Cardiac muscle cell (in vitro differentiated cells and primary cell): ENCODE measurements at regions not wholly inside any gene's neighbourhood (a gene's known extent, or its start where the extent isn't known, plus 50 kb on each side); places are given as distances from the start of the nearest gene placed in this dataset.

ENCODE experiments used
- DNase-seq, 2 donors: peaks; one replicate each; pipeline versions ENCODE4 v3.0.0 to v3.0.0-alpha.2; 2010 to 2017; ENCODE audit warnings: low read depth in 1 of 2, low spot score in 1 of 2
- H3K27ac ChIP-seq: fragments of 200-600 bp; sonication (generic); 2 replicates; pipeline ENCODE4 v1.5.1; 2016
- H3K27me3 ChIP-seq: fragments of 200-600 bp; sonication (generic); 2 replicates; pipeline ENCODE4 v1.6.0; 2016; ENCODE audit warnings: control low read depth
- H3K36me3 ChIP-seq: fragments of 200-600 bp; sonication (generic); 2 replicates; pipeline ENCODE4 v1.5.1; 2016; ENCODE audit warnings: control low read depth
- H3K4me1 ChIP-seq: fragments of 200-600 bp; sonication (generic); 2 replicates; pipeline ENCODE4 v1.8.1; 2017; ENCODE audit warnings: low read depth, mild to moderate bottlenecking, mixed run types
- H3K4me3 ChIP-seq: fragments of 200-600 bp; sonication (generic); 2 replicates; pipeline ENCODE4 v1.5.1; 2016; ENCODE audit warnings: mild to moderate bottlenecking
- H3K9me3 ChIP-seq: fragments of 200-600 bp; sonication (generic); 2 replicates; pipeline ENCODE4 v1.5.1; 2017; ENCODE audit warnings: low read depth, mild to moderate bottlenecking, control low read depth
- TF ChIP-seq, protein P1 (sequence below): IDR thresholded peaks from 2 replicates; pipeline ENCODE4 v1.5.1; 2012; ENCODE audit warnings: low read depth, mild to moderate bottlenecking, low read length

DNA sequence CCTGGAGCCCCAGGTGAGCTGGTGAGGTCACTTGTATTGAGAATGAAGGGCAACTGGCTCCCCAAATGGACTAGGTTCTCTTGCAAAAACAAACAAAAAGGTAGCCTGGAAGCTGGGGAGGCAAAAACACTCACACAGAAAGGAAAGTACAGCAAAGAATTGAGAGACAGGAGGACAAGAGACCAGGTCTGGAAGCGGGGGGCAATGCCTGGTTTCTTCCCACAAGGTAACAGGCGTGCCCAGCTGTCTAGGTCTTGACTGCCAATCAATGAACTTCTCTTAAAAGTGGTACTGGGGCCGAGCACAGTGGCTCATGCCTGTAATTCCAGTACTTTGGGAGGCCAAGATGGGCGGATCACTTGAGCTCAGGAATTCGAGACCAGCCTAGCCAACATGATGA, 356.4 kb upstream of the TSHZ3 start:
- H3K36me3 ChIP-seq = no peaks in the 10 kb centered on the region
- TF ChIP-seq, protein P1, sequence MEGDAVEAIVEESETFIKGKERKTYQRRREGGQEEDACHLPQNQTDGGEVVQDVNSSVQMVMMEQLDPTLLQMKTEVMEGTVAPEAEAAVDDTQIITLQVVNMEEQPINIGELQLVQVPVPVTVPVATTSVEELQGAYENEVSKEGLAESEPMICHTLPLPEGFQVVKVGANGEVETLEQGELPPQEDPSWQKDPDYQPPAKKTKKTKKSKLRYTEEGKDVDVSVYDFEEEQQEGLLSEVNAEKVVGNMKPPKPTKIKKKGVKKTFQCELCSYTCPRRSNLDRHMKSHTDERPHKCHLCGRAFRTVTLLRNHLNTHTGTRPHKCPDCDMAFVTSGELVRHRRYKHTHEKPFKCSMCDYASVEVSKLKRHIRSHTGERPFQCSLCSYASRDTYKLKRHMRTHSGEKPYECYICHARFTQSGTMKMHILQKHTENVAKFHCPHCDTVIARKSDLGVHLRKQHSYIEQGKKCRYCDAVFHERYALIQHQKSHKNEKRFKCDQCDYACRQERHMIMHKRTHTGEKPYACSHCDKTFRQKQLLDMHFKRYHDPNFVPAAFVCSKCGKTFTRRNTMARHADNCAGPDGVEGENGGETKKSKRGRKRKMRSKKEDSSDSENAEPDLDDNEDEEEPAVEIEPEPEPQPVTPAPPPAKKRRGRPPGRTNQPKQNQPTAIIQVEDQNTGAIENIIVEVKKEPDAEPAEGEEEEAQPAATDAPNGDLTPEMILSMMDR = no peak
- no peaks in the 10 kb centered on the region for H3K27me3 ChIP-seq
- no peak overlapping the region for H3K27ac ChIP-seq
- no peak for DNase-seq
- no peaks in the 10 kb centered on the region for H3K9me3 ChIP-seq
- no peaks in the 10 kb centered on the region for H3K4me1 ChIP-seq
- H3K4me3 ChIP-seq = no peak overlapping the region

DNA sequence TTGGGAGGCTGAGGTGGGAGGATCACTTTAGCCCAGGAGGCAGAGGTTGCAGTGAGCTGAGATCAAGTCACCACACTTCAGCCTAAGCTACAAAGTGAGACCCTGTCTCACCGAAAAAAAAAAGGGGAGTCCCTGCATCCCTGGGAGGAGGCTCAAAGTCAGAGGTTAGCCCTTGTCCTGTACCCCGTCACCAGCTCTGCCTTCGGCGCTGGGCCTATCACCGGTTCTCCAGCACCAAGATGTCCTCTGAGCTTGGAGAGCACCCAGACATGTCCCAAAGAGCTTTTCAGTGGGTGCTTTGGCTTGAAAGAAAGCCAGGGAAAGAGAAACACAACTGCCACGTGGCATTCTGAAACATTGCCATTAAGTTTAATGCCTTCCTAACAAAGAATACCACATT, 356.9 kb upstream of the TSHZ3 start:
- H3K27ac ChIP-seq = no peak overlapping the region
- DNase-seq = no peak
- TF ChIP-seq, protein P1 = no peak
- H3K4me3 ChIP-seq = no peak overlapping the region
- H3K27me3 ChIP-seq = no peaks in the 10 kb centered on the region
- no peaks in the 10 kb centered on the region for H3K4me1 ChIP-seq
- no peaks in the 10 kb centered on the region for H3K9me3 ChIP-seq
- no peaks in the 10 kb centered on the region for H3K36me3 ChIP-seq

DNA sequence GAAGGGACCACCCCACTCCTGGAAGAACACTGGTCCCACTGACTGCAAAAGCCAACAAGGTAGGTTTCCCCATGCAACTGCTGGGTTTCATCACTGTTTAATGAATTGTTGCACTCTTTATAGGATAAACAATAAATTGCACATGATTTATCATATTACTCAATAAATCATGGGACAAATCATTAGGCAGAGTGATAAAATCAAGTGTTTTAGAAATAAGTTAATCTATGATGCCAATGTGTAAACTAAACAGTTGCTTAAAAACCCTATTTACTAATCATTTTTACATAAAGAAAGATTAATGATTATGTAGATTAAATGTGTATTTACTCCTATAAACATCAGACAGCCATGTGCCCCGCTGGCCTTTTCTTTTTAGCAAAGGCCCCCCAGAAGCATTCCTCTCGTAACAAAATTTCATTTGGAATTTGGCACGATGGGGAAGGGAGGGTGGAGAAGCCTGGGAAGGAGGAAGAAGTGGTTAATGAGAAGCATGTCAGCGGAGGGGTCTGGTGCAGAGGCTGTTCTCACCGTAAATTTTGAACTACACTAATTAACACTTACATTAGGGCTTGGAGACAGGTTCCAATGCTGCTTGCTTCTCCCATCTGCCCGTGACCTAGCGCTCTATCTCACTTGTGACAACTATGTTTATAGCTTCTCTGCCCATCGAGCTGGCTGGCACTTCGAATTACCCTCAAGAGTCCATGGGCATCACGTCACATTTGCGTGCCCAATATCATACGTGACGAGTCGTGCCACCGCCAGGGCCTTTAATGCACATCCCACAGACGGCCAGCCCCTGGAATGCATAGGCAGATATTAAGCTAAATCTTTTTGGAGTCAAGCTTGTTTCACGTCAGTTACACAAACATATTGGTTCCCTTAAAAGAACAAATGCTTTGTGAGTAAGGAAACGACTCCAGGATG, 357.7 kb upstream of the TSHZ3 start:
- Histone ChIP-seq H3K4me1 (no peaks in the 10 kb centered on the region), H3K9me3 (no peaks in the 10 kb centered on the region), H3K27me3 (no peaks in the 10 kb centered on the region), H3K27ac (no peak overlapping the region), H3K4me3 (no peak overlapping the region), H3K36me3 (no peaks in the 10 kb centered on the region)
- TF ChIP-seq, protein P1 = no peak
- DNase-seq = no peak

DNA sequence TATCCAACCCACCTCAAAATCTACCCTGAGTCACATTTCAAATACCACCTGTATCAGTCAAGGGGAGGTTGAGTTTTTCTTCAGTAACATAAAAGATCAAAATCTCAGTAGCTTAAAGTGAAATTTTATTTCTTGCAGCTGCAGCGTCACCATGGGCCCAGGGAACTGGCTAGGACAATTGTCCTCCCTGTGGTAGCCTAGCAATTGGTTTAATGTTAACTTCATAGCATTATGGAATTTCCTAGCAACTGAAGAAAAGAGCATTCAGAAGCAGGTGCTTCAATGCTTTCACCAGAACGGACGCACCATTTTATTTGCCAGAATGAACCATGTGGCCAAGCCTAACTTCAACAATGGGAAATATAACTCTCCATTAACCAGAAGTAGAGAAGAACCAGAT, 359.3 kb upstream of the TSHZ3 start:
- Histone ChIP-seq H3K27me3 (no peaks in the 10 kb centered on the region), H3K4me3 (no peak overlapping the region), H3K27ac (no peak overlapping the region), H3K4me1 (no peaks in the 10 kb centered on the region), H3K9me3 (no peaks in the 10 kb centered on the region), H3K36me3 (no peaks in the 10 kb centered on the region)
- no peak for DNase-seq
- TF ChIP-seq, protein P1 = no peak

DNA sequence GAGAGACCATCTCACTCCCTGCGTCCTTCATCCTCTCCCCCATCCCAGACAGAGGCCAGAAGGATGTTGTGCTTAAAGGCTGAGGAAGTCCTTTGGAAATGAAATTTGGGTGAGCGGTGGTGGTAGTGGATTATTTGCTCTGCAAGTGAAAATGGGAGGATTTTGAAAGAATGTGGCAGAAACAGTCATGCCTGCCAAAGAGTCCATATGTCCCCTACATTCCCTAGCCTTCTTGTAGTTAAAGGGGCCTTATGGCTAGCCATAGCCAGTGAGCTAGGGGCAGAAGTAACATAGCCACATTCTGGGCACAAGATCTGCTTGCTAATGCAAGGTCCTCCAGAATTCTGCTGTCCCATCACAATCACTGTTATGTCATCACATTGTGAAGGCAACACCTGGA, 360.2 kb upstream of the TSHZ3 start:
- Histone ChIP-seq H3K27ac (no peak overlapping the region), H3K4me1 (no peaks in the 10 kb centered on the region), H3K4me3 (no peak overlapping the region), H3K9me3 (no peaks in the 10 kb centered on the region), H3K36me3 (no peaks in the 10 kb centered on the region), H3K27me3 (no peaks in the 10 kb centered on the region)
- TF ChIP-seq, protein P1 = no peak
- DNase-seq = no peak
